ENCODE measurements at regions not wholly inside any gene's neighbourhood (a gene's known extent, or its start where the extent isn't known, plus 50 kb on each side); places are given as distances from the start of the nearest gene placed in this dataset.

DNA sequence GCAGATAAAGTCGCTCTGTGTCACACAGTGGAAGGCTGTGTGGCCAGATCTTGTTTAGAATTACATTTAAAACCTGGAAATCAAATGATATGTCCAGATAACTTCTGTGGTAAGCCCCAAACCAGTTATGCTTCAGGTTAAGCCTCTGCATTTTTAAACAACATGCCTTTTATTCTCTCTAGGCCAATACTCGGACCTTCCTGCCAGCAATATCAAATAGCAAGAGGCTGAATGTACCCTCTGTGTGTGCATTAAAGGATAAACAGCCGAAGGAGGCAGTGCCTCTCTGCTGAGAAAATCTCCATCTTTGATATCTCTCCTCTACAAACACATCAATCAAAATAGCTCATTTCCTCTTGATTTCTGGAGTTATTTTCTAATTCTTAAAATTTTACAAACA, 67.1 kb upstream of the TMEM260 start:
- DNase-seq, result no peak

DNA sequence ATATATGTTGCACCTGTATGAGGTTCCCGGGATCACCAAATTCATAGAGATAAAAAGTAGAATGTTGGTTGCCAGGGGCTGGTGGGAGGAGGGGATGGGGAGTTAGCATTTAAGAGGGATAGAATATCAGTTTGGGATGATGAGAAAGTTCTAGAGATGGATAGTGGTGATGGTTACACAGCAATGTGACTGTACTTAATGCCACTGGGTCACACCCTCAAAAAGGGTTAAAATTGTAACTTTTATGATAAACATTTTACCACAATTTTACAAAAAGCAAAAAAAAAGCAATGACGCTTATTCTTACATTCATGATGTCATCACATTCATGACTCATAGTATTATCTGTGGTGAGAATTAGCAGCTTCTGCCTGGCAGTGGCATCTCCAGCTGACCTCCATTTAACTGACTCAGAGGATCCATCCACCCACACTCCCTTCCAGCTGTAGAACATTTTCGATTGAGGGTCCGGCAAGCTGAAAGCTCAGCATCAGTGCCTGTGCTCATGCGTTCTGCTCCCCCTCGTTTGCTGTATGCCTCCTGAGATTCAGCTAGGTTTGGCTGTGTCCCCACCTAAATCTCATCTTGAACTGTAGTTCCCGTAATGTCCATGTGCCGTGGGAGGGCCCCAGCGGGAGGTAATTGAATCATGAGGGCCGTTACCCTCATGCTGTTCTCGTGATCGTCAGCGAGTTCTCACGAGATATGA, 64.8 kb upstream of the TMEM260 start:
- DNase-seq, result no peak

DNA sequence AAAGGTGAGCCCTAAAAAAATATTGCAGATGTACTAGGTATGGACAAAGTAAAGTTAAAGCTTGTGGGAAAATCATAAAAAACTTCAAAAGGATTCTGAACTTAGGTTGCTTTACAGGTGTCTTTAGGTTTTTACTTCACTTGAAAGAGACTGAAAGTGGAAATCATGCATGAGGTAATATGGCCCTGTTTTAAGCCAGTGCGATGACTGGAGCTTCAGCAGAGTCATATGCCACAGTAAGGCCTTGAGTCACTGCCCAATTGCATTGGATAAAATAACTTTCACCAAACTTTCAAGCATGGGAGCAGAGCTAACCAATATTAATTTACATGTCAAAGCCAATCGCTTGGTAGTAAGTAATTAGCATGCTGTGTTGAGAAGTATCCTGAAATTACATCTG, 63.9 kb upstream of the TMEM260 start:
- DNase-seq, result no peak

DNA sequence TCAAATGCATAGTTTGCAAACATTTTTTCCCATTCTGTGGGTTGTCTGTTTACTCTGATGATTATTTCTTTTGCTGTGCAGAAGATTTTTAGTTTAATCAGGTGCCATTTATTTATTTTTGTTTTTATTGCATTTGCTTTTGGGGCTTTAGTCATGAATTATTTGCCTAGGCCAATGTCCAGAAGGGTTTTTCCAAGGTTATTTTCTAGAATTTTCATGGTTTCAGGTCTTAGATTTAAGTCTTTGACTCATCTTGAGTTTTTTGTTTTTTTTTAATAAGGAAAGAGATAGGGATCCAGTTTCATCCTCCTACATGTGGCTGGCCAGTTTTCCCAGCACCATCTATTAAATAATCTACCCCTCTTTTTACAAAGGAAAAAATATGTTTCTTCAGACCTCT, 57.2 kb upstream of the TMEM260 start:
- no peak for DNase-seq

DNA sequence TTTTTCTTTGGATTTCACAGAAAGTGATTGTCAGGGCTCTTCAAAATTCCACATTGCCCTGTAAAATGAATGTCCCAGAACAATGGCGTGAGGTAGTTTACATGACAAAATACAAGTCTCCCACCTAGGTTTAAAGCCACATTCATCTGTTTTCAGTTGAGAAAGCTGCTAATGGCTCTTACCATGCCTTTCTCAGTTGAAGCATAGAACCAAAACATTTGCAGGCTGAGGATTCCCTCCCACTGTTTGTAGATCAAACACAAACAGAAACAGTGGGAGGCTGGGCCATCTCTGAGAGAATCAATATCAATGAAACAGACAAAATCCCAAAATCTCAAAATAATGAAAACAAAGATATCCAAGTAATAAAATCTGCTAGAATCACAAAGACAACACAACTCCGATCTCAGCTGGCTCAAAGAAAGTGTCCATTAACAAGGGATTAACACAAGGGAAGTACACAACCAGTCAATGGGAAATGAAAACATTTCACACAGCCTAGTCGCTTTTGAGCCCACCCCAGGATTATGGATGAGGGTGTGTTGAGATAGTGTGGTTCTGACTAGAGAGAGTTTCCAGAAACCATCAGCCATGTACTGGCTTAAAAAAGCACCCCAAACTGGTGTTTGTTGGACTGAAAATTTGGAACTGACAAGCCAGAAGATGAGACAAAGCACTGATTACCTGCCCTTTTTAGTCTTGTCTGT, 54.5 kb upstream of the TMEM260 start:
- DNase-seq, result no peak

DNA sequence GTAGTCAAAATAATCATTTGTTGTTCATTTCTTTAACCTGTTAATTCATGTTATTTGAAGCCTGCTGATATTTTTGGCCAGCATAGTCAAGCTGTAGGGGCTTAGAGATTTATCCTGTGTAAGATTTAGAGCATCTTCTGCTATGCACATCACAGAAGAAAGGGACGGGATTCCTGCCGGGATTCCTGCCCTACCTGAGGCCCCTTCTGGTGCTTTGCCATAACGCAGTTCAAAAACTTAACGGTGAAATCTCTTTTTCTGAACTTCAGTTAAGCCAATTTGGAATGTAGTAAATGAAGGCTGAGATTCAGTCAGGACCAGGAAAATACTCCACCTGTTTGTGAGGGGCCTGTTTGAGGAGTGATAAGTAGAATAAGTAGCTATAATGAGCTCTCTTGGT, 50.7 kb upstream of the TMEM260 start:
- DNase-seq, result no peak
